Nephron (organoid): ENCODE measurements at regions not wholly inside any gene's neighbourhood (a gene's known extent, or its start where the extent isn't known, plus 50 kb on each side); places are given as distances from the start of the nearest gene placed in this dataset.
"Not testable (repeated sequence)": the region's sequence is repeated elsewhere in the genome, so short reads cannot be mapped to it uniquely, and the experiment has no call there.

Experiments used
- H3K27ac Mint-ChIP-seq, 3 experiments: 2 replicates each; pipeline ENCODE4 v1.8.0; 2020; ENCODE audit warnings: mixed read lengths in 3 of 3, mild to moderate bottlenecking in 2 of 3, moderate library complexity in 1 of 3
- H3K27me3 Mint-ChIP-seq: 2 replicates; pipeline ENCODE4 v1.8.0; 2021; ENCODE audit warnings: low read depth, mild to moderate bottlenecking, moderate library complexity, mixed read lengths
- H3K36me3 Mint-ChIP-seq: 2 replicates; pipeline ENCODE4 v1.8.0; 2020; ENCODE audit warnings: low read depth, mixed read lengths
- H3K4me1 Mint-ChIP-seq: 2 replicates; pipeline ENCODE4 v1.8.0; 2020; ENCODE audit warnings: mixed read lengths
- H3K4me3 Mint-ChIP-seq, 3 experiments: 2 replicates each; pipeline ENCODE4 v1.8.0; 2020; ENCODE audit warnings: mild to moderate bottlenecking in 3 of 3, mixed read lengths in 3 of 3, moderate library complexity in 2 of 3
- H3K9me3 Mint-ChIP-seq: 2 replicates; pipeline ENCODE4 v1.8.0; 2020; ENCODE audit warnings: mixed read lengths
- CTCF ChIP-seq, 3 experiments: fragments of 200-600 bp; sonication (generic); IDR thresholded peaks; one replicate each; pipeline ENCODE4 v1.5.0; 2021; ENCODE audit warnings: antibody characterized with exemption in 3 of 3; ENCODE audit not compliant: unreplicated experiment in 3 of 3

GRCh38 chr14:66015071-66015780 is 470.9 kb upstream of the CCDC196 start:
- peaks cover 16% of the 10 kb centered on the region for H3K4me1 Mint-ChIP-seq
- H3K9me3 Mint-ChIP-seq, result peaks cover 10% of the 10 kb centered on the region
- H3K36me3 Mint-ChIP-seq, result peaks cover 3% of the 10 kb centered on the region
- no peak for TF ChIP-seq CTCF (IDR thresholded peaks at IDR 0.05; ENCODE audit: unreplicated experiment in 3 of 3)
- H3K27ac Mint-ChIP-seq, result peak overlapping the region in 2 of 3 experiments; percentile 13 to 41
- H3K4me3 Mint-ChIP-seq, result no peak overlapping the region
- no peaks in the 10 kb centered on the region for H3K27me3 Mint-ChIP-seq

- peaks cover 11% of the 10 kb centered on the region for H3K4me1 Mint-ChIP-seq
- H3K4me3 Mint-ChIP-seq, result no peak overlapping the region
- no peak overlapping the region for H3K27ac Mint-ChIP-seq
- TF ChIP-seq CTCF (IDR thresholded peaks at IDR 0.05; ENCODE audit: unreplicated experiment in 3 of 3), result no peak
- peaks cover 12% of the 10 kb centered on the region for H3K9me3 Mint-ChIP-seq
- H3K36me3 Mint-ChIP-seq, result peaks cover 3% of the 10 kb centered on the region
- H3K27me3 Mint-ChIP-seq, result no peaks in the 10 kb centered on the region
Observed at GRCh38 chr14:66017927-66018326, 468.2 kb upstream of the CCDC196 start.

GRCh38 chr14:66022526-66022925 is 463.6 kb upstream of the CCDC196 start:
- H3K27ac Mint-ChIP-seq, result no peak overlapping the region
- no peak for TF ChIP-seq CTCF (IDR thresholded peaks at IDR 0.05; ENCODE audit: unreplicated experiment in 3 of 3)
- no peaks in the 10 kb centered on the region for H3K27me3 Mint-ChIP-seq
- H3K36me3 Mint-ChIP-seq, result no peaks in the 10 kb centered on the region
- H3K4me3 Mint-ChIP-seq, result no peak overlapping the region
- H3K9me3 Mint-ChIP-seq, result peaks cover 8% of the 10 kb centered on the region
- no peaks in the 10 kb centered on the region for H3K4me1 Mint-ChIP-seq

DNA sequence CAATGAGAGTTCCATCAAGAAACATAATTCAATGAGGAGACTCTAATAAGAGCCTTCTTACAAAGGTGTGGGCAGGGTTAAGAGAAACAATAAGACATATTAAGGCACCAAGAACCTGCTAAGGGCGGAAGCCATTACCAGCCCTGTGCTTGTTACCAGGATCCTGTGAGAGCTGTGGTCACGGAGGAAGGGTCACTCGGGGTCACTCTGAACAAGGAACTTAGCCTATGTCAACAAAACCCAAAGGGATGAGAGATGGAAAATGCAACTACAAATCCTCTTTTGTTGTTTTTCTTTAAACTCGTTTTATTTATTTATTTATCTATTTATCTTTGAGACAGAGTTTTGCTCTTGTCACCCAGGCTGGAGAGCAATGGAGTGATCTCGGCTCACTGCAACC is 460.4 kb upstream of the CCDC196 start:
- H3K9me3 Mint-ChIP-seq, result peaks cover 20% of the 10 kb centered on the region
- H3K27me3 Mint-ChIP-seq, result no peaks in the 10 kb centered on the region
- no peak for TF ChIP-seq CTCF (IDR thresholded peaks at IDR 0.05; ENCODE audit: unreplicated experiment in 3 of 3)
- no peak overlapping the region for H3K4me3 Mint-ChIP-seq
- peaks cover 4% of the 10 kb centered on the region for H3K36me3 Mint-ChIP-seq
- no peak overlapping the region for H3K27ac Mint-ChIP-seq
- H3K4me1 Mint-ChIP-seq, result no peaks in the 10 kb centered on the region

DNA sequence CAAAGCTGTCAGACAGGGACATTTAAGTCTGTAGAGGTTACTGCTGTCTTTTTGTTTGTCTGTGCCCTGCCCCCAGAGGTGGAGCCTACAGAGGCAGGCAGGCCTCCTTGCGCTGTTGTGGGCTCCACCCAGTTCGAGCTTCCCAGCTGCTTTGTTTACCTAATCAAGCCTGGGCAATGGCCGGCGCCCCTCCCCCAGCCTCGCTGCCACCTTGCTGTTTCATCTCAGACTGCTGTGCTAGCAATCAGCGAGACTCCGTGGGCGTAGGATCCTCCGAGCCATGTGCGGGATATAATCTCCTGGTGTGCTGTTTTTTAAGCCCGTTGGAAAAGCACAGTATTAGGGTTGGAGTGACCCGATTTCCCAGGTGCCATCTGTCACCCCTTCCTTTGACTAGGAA is 454.2 kb upstream of the CCDC196 start:
- Mint-ChIP-seq H3K36me3 (peaks cover 21% of the 10 kb centered on the region), H3K9me3 (peaks cover 32% of the 10 kb centered on the region)
- H3K4me3 Mint-ChIP-seq, H3K4me1 Mint-ChIP-seq, H3K27ac Mint-ChIP-seq, H3K27me3 Mint-ChIP-seq: not testable (repeated sequence)

GRCh38 chr14:66032800-66033199 is 453.4 kb upstream of the CCDC196 start:
- Mint-ChIP-seq H3K4me1 (no peaks in the 10 kb centered on the region), H3K9me3 (peaks cover 32% of the 10 kb centered on the region), H3K4me3 (no peak overlapping the region), H3K27me3 (no peaks in the 10 kb centered on the region), H3K27ac (no peak overlapping the region), H3K36me3 (peaks cover 21% of the 10 kb centered on the region)
- TF ChIP-seq CTCF (IDR thresholded peaks at IDR 0.05; ENCODE audit: unreplicated experiment in 3 of 3), result no peak
